SK-N-MC (cell line): ENCODE measurements at regions not wholly inside any gene's neighbourhood (a gene's known extent, or its start where the extent isn't known, plus 50 kb on each side); places are given as distances from the start of the nearest gene placed in this dataset.
"Not testable (repeated sequence)": the region's sequence is repeated elsewhere in the genome, so short reads cannot be mapped to it uniquely, and the experiment has no call there.

Source experiments
- EZH2 ChIP-seq: fragments of 200-600 bp; sonication (generic); IDR thresholded peaks from one replicate; pipeline ENCODE4 v1.6.1; 2017; ENCODE audit warnings: antibody characterized with exemption
- POLR2AphosphoS5 ChIP-seq: IDR thresholded peaks from 2 replicates; pipeline ENCODE4 v1.6.1; 2012; ENCODE audit warnings: mild to moderate bottlenecking, low read depth, low read length, borderline replicate concordance

- TF ChIP-seq EZH2, POLR2AphosphoS5: not testable (repeated sequence)
Observed at GRCh38 chr2:163132207-163132606, 293.6 kb upstream of the KCNH7 start.
